ENCODE measurements at regions not wholly inside any gene's neighbourhood (a gene's known extent, or its start where the extent isn't known, plus 50 kb on each side); places are given as distances from the start of the nearest gene placed in this dataset.

GRCh38 chr2:30371772-30372373 is 75.2 kb upstream of the LCLAT1 start:
- DNase-seq, result no peak

GRCh38 chr2:30372826-30373225 is 74.2 kb upstream of the LCLAT1 start:
- no peak for DNase-seq

- no peak for DNase-seq
These were observed 73.2 kb upstream of the LCLAT1 start for GRCh38 chr2:30373881-30374302.

- DNase-seq, result no peak
These were observed 72.7 kb upstream of the LCLAT1 start for GRCh38 chr2:30374380-30374779.

- no peak for DNase-seq
These were observed 71.1 kb upstream of the LCLAT1 start for GRCh38 chr2:30375915-30376314.

- DNase-seq, result no peak
These were observed 67.6 kb upstream of the LCLAT1 start for GRCh38 chr2:30379481-30379880.

- no peak for DNase-seq
These were observed 66.2 kb upstream of the LCLAT1 start for GRCh38 chr2:30380824-30381223.

GRCh38 chr2:30382162-30382783 is 64.8 kb upstream of the LCLAT1 start:
- DNase-seq, result no peak

- DNase-seq, result peak; percentile 78
These were observed 64.1 kb upstream of the LCLAT1 start for GRCh38 chr2:30382995-30383394.

GRCh38 chr2:30385327-30385726 is 61.7 kb upstream of the LCLAT1 start:
- no peak for DNase-seq

GRCh38 chr2:30392097-30392496 is 54.9 kb upstream of the LCLAT1 start:
- DNase-seq, result no peak

GRCh38 chr2:30393510-30393909 is 53.5 kb upstream of the LCLAT1 start:
- no peak for DNase-seq

- DNase-seq, result peak; percentile 11
These were observed 53.0 kb upstream of the LCLAT1 start for GRCh38 chr2:30394096-30394495.

GRCh38 chr2:30396436-30397232 is 50.4 kb upstream of the LCLAT1 start:
- no peak for DNase-seq
